ENCODE measurements at regions not wholly inside any gene's neighbourhood (a gene's known extent, or its start where the extent isn't known, plus 50 kb on each side); places are given as distances from the start of the nearest gene placed in this dataset.
"Not testable (repeated sequence)": the region's sequence is repeated elsewhere in the genome, so short reads cannot be mapped to it uniquely, and the experiment has no call there.

DNA sequence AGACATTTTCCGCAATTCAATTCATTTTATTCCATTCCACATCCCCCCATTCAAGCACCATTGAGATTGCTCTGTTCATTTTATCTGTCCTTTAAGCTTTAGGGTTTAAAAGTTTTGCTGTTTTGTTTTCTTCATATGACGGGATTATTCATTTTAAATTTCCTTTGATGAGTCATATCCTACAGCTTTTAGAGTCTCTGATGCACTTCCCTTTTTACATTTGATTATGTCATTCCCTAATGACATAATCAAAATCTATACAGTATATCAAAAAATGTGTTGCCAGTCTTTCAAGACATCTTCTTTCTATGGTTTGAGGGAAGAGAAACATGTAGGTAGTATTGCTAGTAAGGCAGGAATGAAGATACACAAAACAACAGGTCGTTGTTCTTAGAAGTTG lies 456.3 kb downstream of the PDGFC start:
- no peak overlapping the region for H3K4me3 ChIP-seq (replicated peaks in 1 of 2; ENCODE audit: low read depth in 2 of 2, low read length in 2 of 2)
- TF ChIP-seq, protein P1, sequence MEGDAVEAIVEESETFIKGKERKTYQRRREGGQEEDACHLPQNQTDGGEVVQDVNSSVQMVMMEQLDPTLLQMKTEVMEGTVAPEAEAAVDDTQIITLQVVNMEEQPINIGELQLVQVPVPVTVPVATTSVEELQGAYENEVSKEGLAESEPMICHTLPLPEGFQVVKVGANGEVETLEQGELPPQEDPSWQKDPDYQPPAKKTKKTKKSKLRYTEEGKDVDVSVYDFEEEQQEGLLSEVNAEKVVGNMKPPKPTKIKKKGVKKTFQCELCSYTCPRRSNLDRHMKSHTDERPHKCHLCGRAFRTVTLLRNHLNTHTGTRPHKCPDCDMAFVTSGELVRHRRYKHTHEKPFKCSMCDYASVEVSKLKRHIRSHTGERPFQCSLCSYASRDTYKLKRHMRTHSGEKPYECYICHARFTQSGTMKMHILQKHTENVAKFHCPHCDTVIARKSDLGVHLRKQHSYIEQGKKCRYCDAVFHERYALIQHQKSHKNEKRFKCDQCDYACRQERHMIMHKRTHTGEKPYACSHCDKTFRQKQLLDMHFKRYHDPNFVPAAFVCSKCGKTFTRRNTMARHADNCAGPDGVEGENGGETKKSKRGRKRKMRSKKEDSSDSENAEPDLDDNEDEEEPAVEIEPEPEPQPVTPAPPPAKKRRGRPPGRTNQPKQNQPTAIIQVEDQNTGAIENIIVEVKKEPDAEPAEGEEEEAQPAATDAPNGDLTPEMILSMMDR (IDR thresholded peaks at IDR 0.05; ENCODE audit: low read depth, low read length): no peak
- DNase-seq (ENCODE audit: low read depth in 2 of 2): no peak

DNA sequence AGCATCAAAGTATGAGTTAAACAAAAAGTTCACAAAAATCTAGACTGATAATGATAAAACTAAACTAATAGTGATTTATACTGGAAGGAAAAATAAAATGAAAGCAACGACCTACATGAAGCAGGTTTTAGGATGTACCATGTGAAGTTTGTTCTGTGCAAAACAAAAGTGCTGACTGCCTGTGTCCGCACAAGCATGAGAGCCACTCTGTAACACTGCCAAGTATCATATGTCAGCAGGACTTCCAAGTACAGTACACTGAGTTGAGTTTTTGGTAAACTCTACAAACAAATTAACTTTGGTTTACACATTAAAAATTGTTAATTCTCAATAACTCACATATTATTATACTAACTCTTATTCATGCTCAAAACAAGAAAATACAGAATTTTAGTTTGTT lies 459.0 kb downstream of the PDGFC start:
- H3K4me3 ChIP-seq (replicated peaks in 1 of 2; ENCODE audit: low read depth in 2 of 2, low read length in 2 of 2): no peak overlapping the region
- TF ChIP-seq, protein P1 (IDR thresholded peaks at IDR 0.05; ENCODE audit: low read depth, low read length): no peak
- peak in 1 of 2 donors; percentile 47 for DNase-seq (ENCODE audit: low read depth in 2 of 2)

DNA sequence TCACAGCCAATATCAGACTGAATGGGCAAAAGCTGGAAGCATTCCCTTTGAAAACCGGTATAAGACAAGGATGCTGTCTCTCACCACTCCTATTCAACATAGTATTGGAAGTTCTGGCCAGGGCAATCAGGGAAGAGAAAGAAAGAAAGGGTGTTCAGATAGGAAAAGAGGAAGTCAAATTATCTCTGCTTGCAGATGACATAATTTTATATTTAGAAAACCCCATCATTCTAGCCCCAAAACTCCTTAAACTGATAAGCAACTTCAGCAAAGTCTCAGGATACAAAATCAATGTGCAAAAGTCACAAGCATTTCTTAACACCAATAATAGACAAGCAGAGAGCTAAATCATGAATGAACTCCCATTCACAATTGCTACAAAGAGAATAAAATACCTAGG lies 461.7 kb downstream of the PDGFC start:
- not testable (repeated sequence) for DNase-seq (ENCODE audit: low read depth in 2 of 2); H3K4me3 ChIP-seq (replicated peaks in 1 of 2; ENCODE audit: low read depth in 2 of 2, low read length in 2 of 2)

DNA sequence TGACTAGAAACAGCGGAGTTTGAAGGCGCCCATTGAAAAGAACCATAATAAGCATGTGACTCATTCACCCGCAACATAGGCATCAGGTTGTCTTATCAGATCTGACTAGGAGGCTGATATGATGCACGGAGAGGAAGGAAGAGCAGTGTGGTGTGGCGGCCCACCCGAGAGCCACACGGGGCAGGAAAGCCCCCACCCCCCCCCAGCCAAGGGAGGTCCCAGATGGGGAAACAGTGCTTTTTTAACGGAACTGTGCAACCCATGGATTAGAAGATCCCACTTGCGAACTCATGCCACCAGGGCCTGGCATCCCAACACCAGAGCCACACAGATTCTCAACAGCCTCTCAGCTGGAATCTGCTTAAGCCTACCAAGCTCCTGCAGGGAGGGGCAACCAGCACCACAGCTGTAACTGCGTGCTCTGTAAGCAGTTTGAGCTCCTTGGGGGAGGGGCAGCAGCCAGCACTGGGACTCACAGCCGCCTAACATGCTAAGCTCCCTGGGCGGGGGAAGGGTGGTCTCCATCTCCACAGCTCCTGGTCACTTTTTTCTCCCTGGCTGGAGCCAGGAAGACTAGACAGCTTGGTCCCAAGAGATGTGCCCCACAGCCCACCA lies 466.2 kb downstream of the PDGFC start:
- DNase-seq (ENCODE audit: low read depth in 2 of 2): peak in 1 of 2 donors; percentile 25
- TF ChIP-seq, protein P1 (IDR thresholded peaks at IDR 0.05; ENCODE audit: low read depth, low read length): no peak
- H3K4me3 ChIP-seq (replicated peaks in 1 of 2; ENCODE audit: low read depth in 2 of 2, low read length in 2 of 2): no peak overlapping the region

DNA sequence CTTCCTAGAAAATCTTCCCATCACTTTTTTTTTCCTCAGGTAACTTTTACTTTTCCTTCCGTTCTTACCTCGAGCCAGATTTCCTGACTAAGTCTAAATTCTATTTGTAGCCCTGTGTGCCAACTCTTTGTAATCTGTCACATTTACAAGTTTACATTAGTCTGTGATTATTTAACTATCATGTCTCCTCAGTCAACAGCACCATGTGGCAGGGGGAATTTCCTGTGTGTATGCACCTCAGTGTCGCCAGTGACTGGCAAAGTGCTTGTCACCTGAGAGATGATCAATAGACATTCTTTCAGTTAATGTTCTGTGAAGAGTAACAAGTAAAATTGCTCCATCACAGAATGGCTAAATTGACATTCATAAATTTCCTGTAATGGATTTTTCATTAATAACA lies 468.5 kb downstream of the PDGFC start:
- TF ChIP-seq, protein P1 (IDR thresholded peaks at IDR 0.05; ENCODE audit: low read depth, low read length): no peak
- no peak overlapping the region for H3K4me3 ChIP-seq (replicated peaks in 1 of 2; ENCODE audit: low read depth in 2 of 2, low read length in 2 of 2)
- DNase-seq (ENCODE audit: low read depth in 2 of 2): no peak

DNA sequence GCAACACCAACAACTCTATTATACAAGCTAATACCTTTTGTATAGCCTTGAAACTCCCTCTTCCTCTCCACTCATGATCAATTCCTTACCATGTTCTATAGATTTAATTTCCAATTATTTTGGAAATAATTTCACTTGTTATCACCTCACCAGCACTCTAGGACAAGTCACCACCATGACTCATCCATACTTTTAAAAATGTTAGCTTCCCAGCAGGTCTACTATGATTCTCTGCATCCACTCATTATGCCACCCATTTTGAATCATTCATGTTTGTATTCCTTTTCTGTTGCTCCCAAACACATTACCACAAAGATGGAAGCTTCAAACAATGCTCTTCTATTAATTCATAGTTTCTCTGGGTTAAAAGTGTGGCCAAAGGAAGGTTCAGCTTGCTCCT lies 469.6 kb downstream of the PDGFC start:
- H3K4me3 ChIP-seq (replicated peaks in 1 of 2; ENCODE audit: low read depth in 2 of 2, low read length in 2 of 2): no peak overlapping the region
- DNase-seq (ENCODE audit: low read depth in 2 of 2): no peak
- TF ChIP-seq, protein P1 (IDR thresholded peaks at IDR 0.05; ENCODE audit: low read depth, low read length): no peak

DNA sequence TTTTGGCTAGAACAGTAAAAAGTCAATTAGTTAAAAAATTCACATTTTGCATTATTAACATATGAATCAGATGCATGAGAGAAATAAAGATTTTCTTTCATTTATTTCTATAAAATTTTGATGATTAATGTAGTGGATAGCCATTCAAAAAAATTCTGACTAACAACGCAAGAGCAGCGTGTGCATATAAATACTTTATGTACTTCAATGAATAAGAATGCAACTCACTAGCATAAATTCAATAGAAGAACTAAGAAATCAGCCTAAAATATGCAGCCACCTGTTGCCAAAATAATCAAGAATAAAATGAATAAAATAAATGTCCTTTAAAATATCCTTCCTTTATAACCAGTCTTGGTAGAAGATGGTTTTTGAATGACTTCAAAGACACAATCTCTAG lies 471.9 kb downstream of the PDGFC start:
- TF ChIP-seq, protein P1 (IDR thresholded peaks at IDR 0.05; ENCODE audit: low read depth, low read length): no peak
- peak in 1 of 2 donors; percentile 27 for DNase-seq (ENCODE audit: low read depth in 2 of 2)
- no peak overlapping the region for H3K4me3 ChIP-seq (replicated peaks in 1 of 2; ENCODE audit: low read depth in 2 of 2, low read length in 2 of 2)
